HG02981 (cell line): ENCODE measurements at regions not wholly inside any gene's neighbourhood (a gene's known extent, or its start where the extent isn't known, plus 50 kb on each side); places are given as distances from the start of the nearest gene placed in this dataset.

Experiments used
- ATAC-seq: cut with Tn5 transposase; IDR thresholded peaks from one replicate; pipeline ENCODE4 v1.9.1; 2021; ENCODE audit warnings: mild to moderate bottlenecking, moderate library complexity; ENCODE audit not compliant: unreplicated experiment

DNA sequence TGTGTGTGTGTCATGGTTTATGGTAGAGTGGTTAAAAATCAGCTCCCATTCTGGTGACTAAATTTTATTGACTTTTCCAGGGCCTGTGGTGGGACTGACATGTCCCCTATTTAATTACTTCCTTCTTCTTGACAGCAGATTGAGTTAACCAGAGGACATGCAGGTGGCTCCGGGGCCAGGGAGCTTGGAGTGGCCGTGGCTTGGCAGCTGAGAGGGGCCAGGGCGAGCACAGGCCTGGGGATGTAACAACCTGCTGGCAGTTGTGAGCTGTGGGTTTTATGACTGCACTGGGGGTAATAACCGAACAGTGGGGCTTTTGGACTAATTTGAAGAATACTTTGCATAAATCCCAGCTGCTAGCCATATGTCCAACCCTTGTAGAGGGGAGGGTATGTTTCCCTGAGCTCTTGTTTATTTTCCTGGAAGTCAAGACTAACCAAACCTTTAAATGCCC, 186.0 kb downstream of the MID1IP1 start:
- no peak for ATAC-seq

DNA sequence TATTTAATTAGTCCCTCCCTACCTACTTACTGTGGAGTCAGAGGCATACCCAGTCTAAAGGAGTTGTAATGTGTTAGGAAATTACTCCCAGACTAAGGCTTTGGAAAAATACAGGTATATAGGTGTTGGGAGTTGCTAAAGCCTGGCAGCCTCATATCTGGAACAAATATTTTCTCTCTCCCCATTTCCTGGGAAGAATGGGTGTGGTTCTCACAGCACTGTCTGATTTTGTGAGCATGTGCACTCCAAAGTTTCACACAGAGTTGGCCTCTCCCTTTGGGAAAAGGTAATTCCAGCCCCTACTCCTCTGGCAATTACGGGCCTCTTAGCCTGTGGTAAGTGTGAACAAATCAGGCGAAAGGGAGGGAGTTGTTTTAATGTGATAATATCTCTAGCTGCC, 187.0 kb downstream of the MID1IP1 start:
- no peak for ATAC-seq

DNA sequence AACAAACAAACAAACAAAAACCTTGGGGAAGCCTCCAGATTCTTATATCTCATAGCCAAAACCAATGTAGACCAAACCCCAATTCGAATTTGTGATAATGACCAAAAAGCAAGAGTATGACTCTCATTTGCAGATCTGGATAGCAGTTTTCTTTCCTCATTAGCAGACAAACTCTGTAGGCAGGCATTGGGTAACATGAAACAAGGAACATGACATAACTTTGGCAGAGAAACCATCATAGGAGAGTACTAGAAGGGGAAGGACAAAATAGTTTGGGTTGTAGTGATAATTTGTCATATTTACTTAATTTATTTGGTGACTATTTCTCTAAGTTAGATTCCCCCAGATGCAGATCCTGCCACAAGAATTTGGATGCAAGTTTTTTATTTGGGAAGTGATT, 187.8 kb downstream of the MID1IP1 start:
- ATAC-seq: no peak

DNA sequence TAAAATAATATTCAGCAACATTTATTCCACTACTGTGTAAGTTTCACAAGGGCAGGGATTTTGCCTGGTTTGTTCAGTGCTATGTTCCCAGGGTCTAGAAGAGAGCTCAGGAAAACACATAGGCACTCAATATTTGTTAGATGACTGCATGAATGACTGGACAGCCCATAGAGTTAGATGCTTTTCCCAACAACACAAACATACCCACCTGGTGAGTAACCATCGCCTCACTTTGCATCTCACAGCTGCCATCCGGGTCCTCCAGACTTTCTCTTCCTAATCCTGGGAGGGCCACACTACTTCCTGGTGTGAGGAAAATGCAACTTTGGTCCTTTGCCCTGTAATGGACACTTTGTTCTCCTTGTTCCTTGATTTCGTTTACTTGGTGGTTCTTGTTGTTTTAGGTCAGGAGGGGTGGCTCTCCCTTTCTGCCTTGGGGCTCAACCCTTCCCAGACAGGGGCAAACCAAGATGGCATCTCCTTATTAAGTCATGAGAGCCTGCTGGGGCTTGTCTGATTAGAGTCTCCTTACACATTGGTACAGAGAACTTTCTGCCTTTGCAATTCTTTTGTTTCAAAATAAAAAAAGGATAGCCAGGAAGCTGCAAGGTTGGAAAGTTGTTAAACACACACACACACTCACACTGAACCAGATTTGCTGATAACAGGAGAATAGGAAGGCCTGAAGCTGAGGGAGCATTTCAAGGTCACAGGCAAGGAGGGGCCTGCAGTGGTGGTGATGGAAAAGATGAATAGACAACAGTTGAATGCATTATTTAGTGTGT, 190.6 kb downstream of the MID1IP1 start:
- ATAC-seq: no peak

DNA sequence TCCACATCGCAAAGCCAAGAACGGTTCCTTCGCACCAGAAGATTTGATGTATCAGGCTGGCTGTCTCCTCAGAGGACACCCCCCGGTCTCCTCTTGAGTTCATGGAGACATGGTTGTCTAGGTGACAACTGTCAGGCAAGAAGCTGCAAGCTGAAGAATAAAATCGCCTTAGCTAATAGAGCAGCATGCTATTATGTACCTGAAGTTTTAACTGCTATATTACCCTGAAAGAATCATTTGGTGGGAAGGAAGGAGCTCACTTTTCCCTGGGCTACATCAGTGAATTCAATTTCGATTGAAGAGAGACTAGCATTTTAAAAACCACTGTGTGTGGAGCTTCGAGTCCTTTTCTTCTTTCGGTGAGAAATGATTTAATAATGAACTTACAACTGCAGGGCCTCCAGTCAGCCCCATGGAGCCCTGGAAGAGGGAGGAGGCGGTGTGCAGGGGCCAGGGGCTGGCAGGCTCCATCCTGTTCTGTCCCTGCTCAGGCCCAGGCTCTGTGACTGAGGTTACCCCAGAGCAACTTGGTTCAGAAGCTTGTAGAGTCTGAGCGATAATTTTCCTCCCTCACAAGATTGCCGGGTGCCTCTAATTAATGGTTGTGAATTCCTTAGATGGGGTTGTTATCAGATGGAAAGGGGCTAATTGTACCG, 191.3 kb downstream of the MID1IP1 start:
- no peak for ATAC-seq

DNA sequence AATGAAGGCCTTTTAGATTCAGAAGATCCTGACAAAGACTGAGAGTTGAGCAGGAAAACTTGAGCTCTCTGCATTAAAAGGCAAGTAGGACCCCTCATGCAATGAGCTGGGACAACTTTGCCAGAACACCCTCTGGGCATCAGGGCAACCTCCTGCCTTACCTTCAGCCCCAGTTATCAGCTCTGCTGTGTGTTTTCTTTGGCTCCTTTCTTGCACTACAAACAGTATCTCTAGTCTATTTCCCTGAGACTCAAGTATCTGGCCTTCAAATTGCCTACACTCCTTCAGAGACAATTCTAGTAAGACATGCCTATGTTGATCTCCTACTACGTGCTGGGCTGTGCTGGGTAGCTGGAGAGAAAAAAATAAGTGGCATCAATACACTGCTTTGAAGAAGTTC, 192.2 kb downstream of the MID1IP1 start:
- no peak for ATAC-seq

DNA sequence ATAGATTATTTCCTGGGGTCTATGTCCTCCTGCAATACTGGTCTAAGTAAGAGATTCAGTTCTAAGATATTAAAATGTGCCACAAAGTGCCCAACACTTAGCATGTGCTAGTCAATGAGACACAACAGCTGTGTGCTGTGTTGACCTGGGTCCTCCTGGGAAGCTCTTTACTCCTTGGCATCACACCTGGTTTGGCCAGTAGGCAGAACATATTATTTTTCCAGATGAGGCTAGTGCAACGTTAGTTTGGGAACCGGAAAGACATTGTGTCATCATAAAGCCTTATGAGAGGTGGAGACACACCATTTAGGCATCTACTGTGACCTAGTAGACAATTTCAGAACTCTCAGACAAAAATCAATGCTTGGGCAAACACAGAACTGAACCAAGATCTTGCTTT, 197.8 kb downstream of the MID1IP1 start:
- ATAC-seq: no peak

DNA sequence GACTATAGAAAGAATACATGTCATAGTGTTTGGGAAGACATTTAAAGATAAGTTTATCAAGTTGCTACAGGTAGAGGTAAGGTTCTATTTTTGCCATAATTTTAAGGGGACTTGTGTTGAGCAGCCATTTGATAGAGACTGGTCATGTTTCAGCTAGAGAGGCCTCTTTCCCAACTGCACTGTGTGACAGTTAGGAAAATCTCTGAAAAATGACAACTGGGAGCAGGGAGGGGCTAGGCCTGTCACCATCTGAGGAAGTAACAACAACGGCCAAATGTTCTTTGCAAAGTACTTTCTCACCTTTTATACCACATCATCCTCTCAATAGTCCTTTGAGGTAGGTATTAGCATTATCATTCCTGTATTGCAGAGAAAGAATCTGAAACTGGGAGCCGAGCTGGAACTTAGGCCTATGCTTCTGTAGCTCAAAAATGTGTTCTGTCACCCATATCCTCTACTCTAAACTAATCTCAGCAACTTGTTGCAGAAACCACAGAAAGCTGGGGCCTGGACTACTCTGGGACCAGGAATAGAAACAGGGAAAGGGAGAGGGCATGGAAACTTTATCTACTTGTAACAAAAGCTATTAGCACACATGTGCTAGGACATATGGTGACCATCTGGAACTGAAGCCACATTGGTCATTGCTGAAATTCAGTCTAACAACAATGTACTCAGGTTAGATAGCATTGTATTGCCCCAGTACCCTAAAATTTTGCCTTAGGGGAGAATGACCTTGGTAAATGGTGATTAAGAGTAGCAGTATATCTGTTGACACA, 198.9 kb downstream of the MID1IP1 start:
- ATAC-seq: no peak

DNA sequence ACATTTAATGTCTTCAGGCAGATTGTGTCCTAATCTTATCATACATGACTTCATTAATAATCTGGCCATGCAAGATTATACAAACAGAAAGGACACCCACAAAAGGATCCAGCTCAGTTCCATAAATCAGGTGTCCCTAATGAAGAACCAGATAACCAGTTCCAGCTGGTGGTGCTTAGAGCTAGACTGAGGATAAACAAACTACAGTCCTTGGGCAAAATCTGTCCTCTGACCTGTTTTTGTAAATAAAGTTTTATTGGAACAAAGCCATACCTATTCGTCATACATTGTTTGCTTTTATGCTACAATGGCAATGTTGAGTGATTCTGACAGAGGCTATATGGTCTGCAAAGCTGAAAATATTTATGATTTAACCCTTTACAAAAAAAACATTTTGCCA, 199.5 kb downstream of the MID1IP1 start:
- ATAC-seq: no peak

DNA sequence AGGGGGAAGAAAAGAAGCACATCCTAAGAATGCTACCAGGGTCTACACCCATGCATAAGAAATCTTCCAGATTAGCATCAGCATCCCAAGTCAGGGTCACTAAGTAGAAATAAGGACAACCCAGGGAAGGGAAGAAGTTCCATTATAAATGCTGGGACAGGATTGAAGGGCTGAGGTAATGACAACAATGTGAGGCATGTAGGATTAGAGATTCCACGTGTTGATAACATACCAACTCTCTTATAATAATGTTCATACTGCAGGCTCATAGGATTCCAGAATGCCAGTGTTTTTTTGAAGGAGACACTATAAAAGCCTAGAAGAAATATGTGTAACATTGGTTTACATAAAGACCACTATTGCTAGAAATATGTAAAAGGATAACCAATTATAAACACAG, 201.2 kb downstream of the MID1IP1 start:
- ATAC-seq: no peak

DNA sequence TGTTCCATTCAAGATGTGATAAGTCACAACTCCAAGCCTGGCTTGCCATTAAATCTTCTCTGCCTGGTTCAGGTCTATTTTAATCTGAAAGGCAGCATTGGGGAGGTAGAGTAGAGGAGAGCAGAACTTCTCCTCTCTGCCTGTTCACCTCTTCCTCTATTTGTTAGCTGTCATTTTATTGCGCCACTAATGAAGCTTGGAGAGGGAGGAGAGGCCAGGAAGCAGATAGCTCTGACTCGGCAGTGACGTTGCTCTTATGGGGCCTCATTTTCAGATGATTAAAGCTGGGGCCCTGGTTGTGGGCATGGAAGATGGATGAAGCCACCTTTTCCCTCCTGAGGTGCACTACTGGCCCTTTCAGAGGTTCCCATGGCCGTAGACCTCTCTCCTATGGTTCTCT, 207.3 kb downstream of the MID1IP1 start:
- no peak for ATAC-seq

DNA sequence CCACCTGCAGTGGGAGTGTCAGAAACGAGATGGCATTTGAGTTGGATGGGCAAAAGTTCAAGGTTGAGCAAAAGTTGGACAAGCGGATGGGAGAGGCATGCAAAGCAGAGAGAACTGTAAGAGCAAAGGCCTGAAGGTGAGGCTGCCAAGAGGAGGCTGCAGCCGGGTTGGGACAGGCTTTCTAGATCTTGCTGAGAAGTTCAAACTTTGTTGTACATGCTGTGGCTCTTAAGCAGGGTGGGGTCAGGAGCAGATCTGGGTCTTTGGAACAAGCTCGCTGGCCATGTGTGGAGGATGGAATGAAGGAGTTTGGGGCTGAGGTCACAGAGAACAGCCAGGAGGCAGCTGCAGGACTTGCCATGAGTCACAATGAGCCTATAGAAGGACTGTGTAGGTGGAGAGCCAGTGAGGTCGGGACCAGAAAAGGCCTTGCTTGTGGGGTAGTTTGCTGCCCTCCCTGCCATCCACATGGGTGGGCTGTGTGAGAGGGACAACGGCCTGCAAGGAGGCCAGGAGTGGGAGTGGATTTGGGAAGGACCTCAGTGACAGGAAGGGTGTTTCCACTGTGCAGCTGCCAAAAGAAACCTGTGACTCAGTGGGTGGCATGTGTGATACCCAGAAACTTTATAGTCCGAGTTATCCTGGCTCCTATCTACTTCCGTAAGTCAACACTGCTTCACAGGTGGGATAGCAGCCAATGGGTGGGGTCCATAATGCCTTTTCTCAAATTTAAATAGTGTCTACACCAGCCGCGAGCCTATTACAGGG, 210.4 kb downstream of the MID1IP1 start:
- no peak for ATAC-seq

DNA sequence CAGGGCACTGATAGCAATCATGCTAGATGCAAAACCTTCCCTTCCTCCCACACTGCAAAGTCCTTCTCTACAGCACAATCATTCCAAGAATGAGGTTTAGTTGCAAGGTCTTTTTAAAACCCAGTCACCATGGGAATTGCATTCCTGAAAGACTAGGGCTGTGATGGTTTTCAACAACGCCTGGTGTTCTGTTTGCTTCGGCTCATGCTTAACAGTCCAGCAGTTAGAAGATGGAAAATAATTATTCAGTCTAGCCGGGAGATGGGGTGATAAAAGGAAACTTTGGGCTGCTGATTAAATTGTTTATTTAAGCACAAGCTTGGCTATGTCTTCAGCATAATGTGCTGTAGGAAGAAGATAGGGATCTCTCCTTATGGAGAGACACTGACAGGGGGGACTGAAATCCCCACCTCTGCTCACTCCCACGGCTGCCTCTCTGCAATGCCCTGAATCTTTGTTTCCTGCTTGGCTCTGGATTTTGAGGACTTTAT, 211.4 kb downstream of the MID1IP1 start:
- no peak for ATAC-seq

DNA sequence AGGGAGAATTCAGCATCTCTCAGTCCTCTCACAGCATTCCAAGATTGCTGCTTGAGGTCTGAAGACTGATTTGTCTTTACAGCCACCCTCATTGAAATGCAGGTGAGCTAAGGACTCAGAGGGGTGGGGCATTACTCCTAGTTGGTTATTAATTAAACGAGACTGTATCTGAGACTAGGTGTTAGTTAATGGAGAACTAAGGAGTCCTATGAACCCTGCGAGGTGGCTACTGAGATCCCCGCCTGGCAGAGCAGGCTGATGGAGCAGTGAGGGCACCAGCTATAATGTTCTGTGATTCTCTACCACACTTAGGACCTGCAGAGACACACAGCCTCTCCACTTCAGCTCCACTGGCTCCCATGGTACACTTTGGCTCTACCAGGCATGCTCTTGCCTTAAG, 215.3 kb downstream of the MID1IP1 start:
- ATAC-seq: no peak

DNA sequence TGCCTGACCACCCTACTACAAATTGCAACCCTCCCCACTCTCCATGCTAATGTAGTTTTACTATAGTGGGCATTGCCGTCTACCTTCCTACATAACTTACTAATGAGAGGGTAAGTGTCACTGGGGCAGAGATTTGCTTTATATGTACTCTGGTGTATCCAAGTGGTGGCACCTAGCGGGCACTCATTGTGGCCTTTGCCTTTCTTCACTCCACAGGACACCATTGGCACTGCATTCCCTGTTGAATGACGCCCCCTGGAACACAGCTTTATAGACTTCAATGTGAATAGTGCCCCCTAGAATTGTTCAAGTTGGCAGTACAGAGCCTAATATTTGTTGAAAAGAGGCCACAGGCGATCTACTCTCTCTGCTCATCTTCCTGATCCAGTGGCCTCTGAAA, 215.8 kb downstream of the MID1IP1 start:
- no peak for ATAC-seq

DNA sequence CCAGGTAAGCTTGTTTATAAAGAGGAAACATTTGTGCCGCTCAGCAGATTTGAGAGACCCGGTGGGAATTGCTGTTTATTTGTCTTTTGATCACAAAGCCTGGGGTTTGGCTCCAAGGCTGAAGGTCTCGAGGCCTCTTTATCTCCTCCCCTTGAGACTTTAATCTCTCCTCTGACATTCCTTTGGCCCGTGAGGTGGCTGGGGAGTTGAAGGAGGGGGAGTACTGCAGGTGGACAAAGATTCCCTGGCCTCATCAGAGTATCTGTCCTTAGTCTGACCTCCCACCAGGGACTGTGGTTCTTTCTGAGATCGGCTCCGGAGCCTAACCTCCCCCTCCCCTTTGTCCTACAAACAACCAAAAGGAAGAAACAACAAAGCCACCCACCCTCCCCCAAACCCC, 216.5 kb downstream of the MID1IP1 start:
- no peak for ATAC-seq

DNA sequence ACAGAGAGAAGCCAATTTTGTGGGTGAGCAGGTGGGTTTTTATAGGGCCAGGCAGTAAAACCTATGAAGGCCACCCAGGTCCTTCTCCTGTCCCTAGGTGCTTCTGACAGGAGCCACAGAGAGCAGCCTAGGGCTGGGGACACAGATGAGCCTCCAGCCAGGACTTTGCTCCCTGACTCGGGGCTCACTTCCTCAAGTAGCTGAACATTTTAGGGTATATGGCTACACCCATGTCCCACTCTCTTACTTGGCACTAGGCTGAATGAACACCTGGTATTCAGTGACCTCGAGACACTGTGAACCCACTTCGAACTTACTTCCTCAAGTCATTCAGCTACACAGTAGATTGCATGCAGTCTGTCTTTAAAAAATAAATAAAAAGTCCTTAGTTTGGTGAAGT, 217.3 kb downstream of the MID1IP1 start:
- ATAC-seq: no peak

DNA sequence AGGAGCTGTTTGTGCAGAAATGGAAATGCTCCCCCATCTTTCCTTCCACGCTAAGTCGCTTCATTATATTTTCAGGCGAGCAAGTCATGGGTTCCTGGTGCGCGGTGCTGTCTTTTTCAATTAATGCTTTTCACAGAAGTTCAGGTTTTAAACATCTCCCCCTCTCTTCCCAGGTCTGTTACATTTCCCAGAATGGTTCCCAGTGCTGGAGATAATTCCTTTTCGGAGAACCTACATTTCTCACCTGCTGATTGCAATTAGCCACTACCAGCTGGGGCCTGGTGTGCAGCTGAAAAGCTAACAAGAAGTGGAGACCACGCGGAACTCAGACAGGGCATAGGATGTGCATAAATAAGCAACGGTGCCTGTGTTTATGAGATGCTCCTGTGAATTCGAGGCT, 217.8 kb downstream of the MID1IP1 start:
- no peak for ATAC-seq

DNA sequence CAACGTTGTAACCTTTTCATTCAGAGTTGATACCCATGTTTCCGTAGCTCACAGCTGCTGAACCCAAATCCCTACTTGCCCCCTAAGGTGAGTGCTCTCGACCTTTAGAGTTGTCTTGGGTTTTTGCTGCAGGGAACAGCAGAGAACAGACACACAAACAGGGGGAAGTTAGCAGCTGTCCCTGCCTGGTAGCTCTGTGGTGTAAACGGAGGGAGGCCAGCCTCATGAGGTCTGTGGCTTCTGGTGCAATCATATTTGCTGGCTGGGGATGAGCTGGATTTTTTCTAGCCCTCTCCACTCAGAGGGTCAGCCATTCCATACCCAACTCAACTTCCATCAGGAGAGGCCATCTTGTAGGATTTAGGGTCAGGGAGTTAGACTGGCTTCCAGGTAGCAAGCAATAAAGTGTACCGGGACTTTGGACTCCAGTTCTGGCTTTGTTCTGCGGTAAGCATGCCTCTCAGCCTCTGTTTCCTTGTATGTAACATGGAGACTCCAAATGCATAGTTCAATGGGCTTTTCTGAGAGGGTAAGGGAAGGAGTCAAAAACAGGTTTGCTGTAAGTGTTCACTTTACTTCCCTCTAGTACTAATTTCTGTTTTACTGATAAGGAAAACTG, 218.9 kb downstream of the MID1IP1 start:
- ATAC-seq: no peak

DNA sequence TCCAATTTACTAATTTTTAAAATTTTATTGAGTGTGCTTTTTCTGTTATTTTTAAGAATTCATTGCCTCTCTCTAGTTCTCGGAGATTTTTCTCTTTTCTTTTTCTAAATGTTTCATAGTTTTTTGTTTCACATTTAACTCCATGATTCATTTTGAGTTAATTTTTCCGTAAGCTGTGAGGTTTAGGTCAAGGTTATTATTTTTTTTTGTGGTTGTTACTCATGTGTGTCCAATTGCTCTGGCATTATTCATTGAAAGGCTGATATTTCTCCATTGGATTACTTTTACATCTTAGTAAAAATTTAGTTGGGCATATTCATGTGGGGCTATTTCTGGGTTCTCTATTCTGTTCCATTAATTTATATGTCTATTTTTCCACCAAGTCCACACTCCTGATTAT, 220.8 kb downstream of the MID1IP1 start:
- no peak for ATAC-seq

DNA sequence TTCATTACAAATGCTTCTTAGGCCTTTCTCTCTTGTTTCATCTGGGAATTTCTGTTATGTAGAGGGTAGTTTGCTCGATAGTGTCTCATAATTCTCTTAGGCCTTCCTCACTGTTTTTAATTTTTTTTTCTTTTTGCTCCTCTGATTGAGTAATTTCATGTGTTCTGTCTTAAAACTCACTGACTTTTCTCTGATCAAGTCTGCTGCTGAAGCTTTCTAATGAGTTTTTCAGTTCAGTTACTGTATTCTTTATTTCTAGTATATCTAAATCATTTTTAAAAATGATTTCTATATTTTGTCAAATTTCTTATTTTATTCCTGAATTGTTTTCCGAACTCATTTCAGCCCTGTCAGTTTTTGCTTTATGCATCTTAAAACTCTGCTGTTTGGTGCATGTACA, 228.0 kb downstream of the MID1IP1 start:
- ATAC-seq: no peak
